ENCODE measurements at regions not wholly inside any gene's neighbourhood (a gene's known extent, or its start where the extent isn't known, plus 50 kb on each side); places are given as distances from the start of the nearest gene placed in this dataset.

GRCh38 chr4:123072060-123072459 lies 149.7 kb upstream of the NUDT6 start:
- 80 to 97% (median 94%) methylated on average over 1 of the region's 1 CpG for WGBS, 5 donors
- H3K9me3 ChIP-seq, result no peaks in the 10 kb centered on the region
- TF ChIP-seq CTCF (IDR thresholded peaks at IDR 0.05 in 8 of 11, conservative IDR thresholded peaks at IDR 0.05 in 3 of 11) (no peak), POLR2A (IDR thresholded peaks at IDR 0.05) (no peak), POLR2AphosphoS5 (IDR thresholded peaks at IDR 0.05) (no peak)
- H3K27ac ChIP-seq, result no peak overlapping the region
- no peak for DNase-seq
- H3K4me3 ChIP-seq, result no peak overlapping the region
- no peaks in the 10 kb centered on the region for H3K36me3 ChIP-seq
- no peaks in the 10 kb centered on the region for H3K27me3 ChIP-seq (replicated peaks in 1 of 7)
- H3K4me1 ChIP-seq, result no peaks in the 10 kb centered on the region
- intact Hi-C loops (cut with DNase I; ENCODE audit: low total_unique reads), result no loop called here

GRCh38 chr4:123073650-123074049 lies 151.3 kb upstream of the NUDT6 start:
- intact Hi-C loops (cut with DNase I; ENCODE audit: low total_unique reads), result no loop called here

GRCh38 chr4:123077330-123077729 lies 154.9 kb upstream of the NUDT6 start:
- DNase-seq, result no peak
- no peaks in the 10 kb centered on the region for H3K4me1 ChIP-seq
- TF ChIP-seq POLR2AphosphoS5 (IDR thresholded peaks at IDR 0.05) (no peak), CTCF (IDR thresholded peaks at IDR 0.05 in 8 of 11, conservative IDR thresholded peaks at IDR 0.05 in 3 of 11) (no peak), POLR2A (IDR thresholded peaks at IDR 0.05) (no peak)
- no peaks in the 10 kb centered on the region for H3K9me3 ChIP-seq
- H3K27ac ChIP-seq, result no peak overlapping the region
- no peak overlapping the region for H3K4me3 ChIP-seq
- H3K36me3 ChIP-seq, result peaks cover 0 to 16% (median 0%) of the 10 kb centered on the region in 6 donors
- no peaks in the 10 kb centered on the region for H3K27me3 ChIP-seq (replicated peaks in 1 of 7)
- intact Hi-C loops (cut with DNase I; ENCODE audit: low total_unique reads), result no loop called here
- 90 to 100% (median 93%) methylated on average over 2 of the region's 2 CpGs for WGBS, 5 donors

More at GRCh38 chr4:123073650-123074049, 151.3 kb upstream of the NUDT6 start:
- no peak for DNase-seq
- no peak for TF ChIP-seq POLR2AphosphoS5 (IDR thresholded peaks at IDR 0.05)
- TF ChIP-seq CTCF (IDR thresholded peaks at IDR 0.05 in 8 of 11, conservative IDR thresholded peaks at IDR 0.05 in 3 of 11), result no peak
- no peak for TF ChIP-seq POLR2A (IDR thresholded peaks at IDR 0.05)
- Histone ChIP-seq H3K36me3 (peaks cover 0 to 9% (median 0%) of the 10 kb centered on the region in 6 donors), H3K4me1 (no peaks in the 10 kb centered on the region), H3K4me3 (no peak overlapping the region), H3K27me3 (replicated peaks in 1 of 7) (no peaks in the 10 kb centered on the region), H3K27ac (no peak overlapping the region), H3K9me3 (no peaks in the 10 kb centered on the region)
- WGBS, 5 donors, result 61 to 93% (median 77%) methylated on average over 2 of the region's 2 CpGs

GRCh38 chr4:123081971-123082370 lies 159.6 kb upstream of the NUDT6 start:
- DNase-seq, result no peak
- 88 to 96% (median 93%) methylated on average over 3 of the region's 3 CpGs for WGBS, 5 donors
- intact Hi-C loops (cut with DNase I; ENCODE audit: low total_unique reads), result no loop called here

More at GRCh38 chr4:123081971-123082370, 159.6 kb upstream of the NUDT6 start:
- H3K4me3 ChIP-seq, result no peak overlapping the region
- TF ChIP-seq POLR2A (IDR thresholded peaks at IDR 0.05) (no peak), CTCF (IDR thresholded peaks at IDR 0.05 in 8 of 11, conservative IDR thresholded peaks at IDR 0.05 in 3 of 11) (no peak), POLR2AphosphoS5 (IDR thresholded peaks at IDR 0.05) (no peak)
- H3K9me3 ChIP-seq, result peaks cover 0 to 5% (median 0%) of the 10 kb centered on the region in 8 donors
- H3K27ac ChIP-seq, result no peak overlapping the region
- H3K27me3 ChIP-seq (replicated peaks in 1 of 7), result no peaks in the 10 kb centered on the region
- H3K36me3 ChIP-seq, result peaks cover 0 to 16% (median 0%) of the 10 kb centered on the region in 6 donors
- H3K4me1 ChIP-seq, result peaks cover 0 to 10% (median 5%) of the 10 kb centered on the region in 6 donors

Measured in spleen (tissue), 11 donors.